CD14-positive monocyte (primary cell): ENCODE measurements at regions not wholly inside any gene's neighbourhood (a gene's known extent, or its start where the extent isn't known, plus 50 kb on each side); places are given as distances from the start of the nearest gene placed in this dataset.

Source experiments
- DNase-seq, 3 donors: peaks; one replicate each; pipeline ENCODE4 v3.0.0-alpha.2; 2011 to 2022
- H2AFZ ChIP-seq: 2 replicates; pipeline ENCODE4 v1.6.0; 2012; ENCODE audit warnings: mild to moderate bottlenecking, low read depth, low read length, inconsistent platforms; ENCODE audit not compliant: insufficient read depth, poor library complexity, severe bottlenecking
- H3K27ac ChIP-seq, 2 donors: 1 replicate in 1 of 2; 2 replicates in 1 of 2; pipeline ENCODE4 v1.5.1; 2012 to 2013; ENCODE audit warnings: low read length in 2 of 2, control low read depth in 1 of 2, inconsistent platforms in 1 of 2, low read depth in 1 of 2, mild to moderate bottlenecking in 1 of 2
- H3K27me3 ChIP-seq, 2 donors: one replicate each; pipeline versions ENCODE4 v1.6.0 to v1.6.1; 2011 to 2013; ENCODE audit warnings: low read length in 2 of 2; ENCODE audit not compliant: control insufficient read depth in 2 of 2, insufficient read depth in 2 of 2
- H3K36me3 ChIP-seq, 2 donors: replicated peaks in 1 of 2; 1 replicate in 1 of 2; 2 replicates in 1 of 2; pipeline versions ENCODE4 v1.5.1 to v1.6.1; 2012 to 2013; ENCODE audit warnings: low read length in 2 of 2, control low read depth in 1 of 2, inconsistent platforms in 1 of 2, mild to moderate bottlenecking in 1 of 2; ENCODE audit not compliant: insufficient read depth in 2 of 2, control insufficient read depth in 1 of 2
- H3K4me1 ChIP-seq, 2 donors: 1 replicate in 1 of 2; 2 replicates in 1 of 2; pipeline versions ENCODE4 v1.5.1 to v1.6.1; 2012 to 2013; ENCODE audit warnings: low read length in 2 of 2, control low read depth in 1 of 2, inconsistent platforms in 1 of 2, mild to moderate bottlenecking in 1 of 2, moderate library complexity in 1 of 2; ENCODE audit not compliant: insufficient read depth in 2 of 2, control insufficient read depth in 1 of 2
- H3K4me2 ChIP-seq: replicated peaks from 2 replicates; pipeline ENCODE3; 2012; ENCODE audit warnings: low read length, moderate library complexity, mild to moderate bottlenecking; ENCODE audit not compliant: poor library complexity, severe bottlenecking; ENCODE audit errors: extremely low read depth
- H3K4me3 ChIP-seq, 3 experiments: fragments of 200-600 bp in 1 of 3; sonication (generic) in 1 of 3; replicated peaks in 1 of 3; 1 replicate in 2 of 3; 2 replicates in 1 of 3; pipeline ENCODE4 v1.5.1; 2011 to 2013; ENCODE audit warnings: low read length in 3 of 3, mild to moderate bottlenecking in 3 of 3, control low read depth in 2 of 3, low read depth in 2 of 3, inconsistent platforms in 1 of 3, moderate library complexity in 1 of 3
- H3K79me2 ChIP-seq: 2 replicates; pipeline ENCODE4 v1.6.0; 2012; ENCODE audit warnings: mild to moderate bottlenecking, control low read depth, inconsistent platforms, low read length, moderate library complexity; ENCODE audit not compliant: insufficient read depth
- H3K9ac ChIP-seq: 2 replicates; pipeline ENCODE4 v1.6.0; 2017; ENCODE audit warnings: low read length, mild to moderate bottlenecking; ENCODE audit not compliant: insufficient read depth, poor library complexity, severe bottlenecking
- H3K9me3 ChIP-seq, 2 donors: replicated peaks in 1 of 2; 1 replicate in 1 of 2; 2 replicates in 1 of 2; pipeline versions ENCODE4 v1.5.1 to v1.6.1; 2012 to 2013; ENCODE audit warnings: low read length in 2 of 2, control low read depth in 1 of 2; ENCODE audit not compliant: control insufficient read depth in 1 of 2, insufficient read depth in 1 of 2
- H4K20me1 ChIP-seq: 2 replicates; pipeline ENCODE4 v1.6.0; 2012; ENCODE audit warnings: mild to moderate bottlenecking, low read length, control low read depth, moderate library complexity; ENCODE audit not compliant: insufficient read depth
- H3K27ac Mint-ChIP-seq, 7 donors: one replicate each; pipeline ENCODE4 v1.8.0; 2020; ENCODE audit warnings: mild to moderate bottlenecking in 7 of 7, mixed read lengths in 7 of 7, moderate library complexity in 6 of 7, inconsistent platforms in 2 of 7
- H3K27me3 Mint-ChIP-seq, 3 donors: one replicate each; pipeline ENCODE4 v1.8.0; 2021 to 2022; ENCODE audit warnings: low read depth in 3 of 3, mild to moderate bottlenecking in 3 of 3, mixed read lengths in 3 of 3, moderate library complexity in 3 of 3, inconsistent platforms in 1 of 3
- H3K36me3 Mint-ChIP-seq, 2 donors: one replicate each; pipeline ENCODE4 v1.8.0; 2020; ENCODE audit warnings: mixed read lengths in 2 of 2, inconsistent platforms in 1 of 2, mild to moderate bottlenecking in 1 of 2
- H3K4me1 Mint-ChIP-seq: one replicate; pipeline ENCODE4 v1.8.0; 2020; ENCODE audit warnings: mild to moderate bottlenecking, mixed read lengths
- H3K4me3 Mint-ChIP-seq, 2 donors: one replicate each; pipeline ENCODE4 v1.8.0; 2020; ENCODE audit warnings: mild to moderate bottlenecking in 2 of 2, mixed read lengths in 2 of 2, moderate library complexity in 1 of 2
- H3K9me3 Mint-ChIP-seq, 7 donors: one replicate each; pipeline ENCODE4 v1.8.0; 2020 to 2022; ENCODE audit warnings: mixed read lengths in 7 of 7, mild to moderate bottlenecking in 6 of 7, moderate library complexity in 6 of 7, inconsistent platforms in 2 of 7
- WGBS: methylation state at CpG from one replicate; pipeline ENCODE4 v1.1.5; 2013; ENCODE audit warnings: missing lambda C conversion rate; ENCODE audit not compliant: insufficient coverage; 5-methylcytosine and 5-hydroxymethylcytosine counted together
- intact Hi-C, 2 donors: fragments of 100-400 bp; cut with micrococcal nuclease; formaldehyde crosslinking; loops; one replicate each; pipeline versions ENCODE4 v1.15.0 to v1.15.1; 2023
- TF ChIP-seq, protein P1 (sequence below): fragments of 200-600 bp; IDR thresholded peaks from one replicate; pipeline ENCODE4 v1.8.0; 2022; ENCODE audit warnings: antibody characterized with exemption, mild to moderate bottlenecking

DNA sequence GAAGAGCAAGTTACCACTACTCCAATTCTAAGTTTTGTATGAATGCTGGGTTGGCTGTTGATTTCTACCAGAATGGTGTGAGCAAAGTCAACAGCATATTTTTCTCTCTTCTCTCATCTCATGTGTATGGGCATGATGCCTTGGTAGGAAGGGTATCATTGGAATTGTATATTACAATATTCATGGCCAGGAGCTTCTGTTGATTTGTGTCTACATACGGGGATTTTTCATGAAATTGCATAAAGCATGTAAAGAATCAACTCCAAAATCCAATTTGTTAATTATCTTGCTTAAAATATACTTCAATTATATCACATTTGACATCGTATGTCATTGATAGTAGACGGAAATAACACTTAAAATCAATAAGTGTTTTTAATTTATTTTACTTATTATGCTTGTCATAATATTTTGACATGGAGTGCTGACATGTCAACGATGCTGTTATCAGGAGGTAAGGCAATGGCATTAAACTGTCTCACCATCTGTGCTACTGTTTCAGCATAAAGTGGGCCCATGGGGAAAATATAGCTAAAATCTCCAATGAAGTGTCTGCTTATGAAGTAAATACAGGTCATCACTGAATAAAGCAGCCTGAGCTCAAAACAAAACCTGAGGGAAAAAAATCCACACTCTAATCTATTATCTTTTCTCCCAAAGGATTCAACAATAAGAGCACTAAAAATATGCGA lies 142.2 kb upstream of the NBPF11 start:
- H3K4me1 ChIP-seq: no peaks in the 10 kb centered on the region
- peaks cover 4 to 6% of the 10 kb centered on the region in 2 donors for H3K9me3 ChIP-seq
- intact Hi-C loops: no loop called here
- no peaks in the 10 kb centered on the region for H3K79me2 ChIP-seq
- no peak overlapping the region for H3K4me2 ChIP-seq
- H3K27ac ChIP-seq: no peak overlapping the region
- H3K36me3 ChIP-seq: no peaks in the 10 kb centered on the region
- H2AFZ ChIP-seq: no peak overlapping the region
- H3K4me1 Mint-ChIP-seq: no peaks in the 10 kb centered on the region
- no peaks in the 10 kb centered on the region for H4K20me1 ChIP-seq
- no CpG with 5 or more reads among the region's 5 CpGs for WGBS
- DNase-seq: no peak
- H3K4me3 Mint-ChIP-seq: no peak overlapping the region
- TF ChIP-seq, protein P1, sequence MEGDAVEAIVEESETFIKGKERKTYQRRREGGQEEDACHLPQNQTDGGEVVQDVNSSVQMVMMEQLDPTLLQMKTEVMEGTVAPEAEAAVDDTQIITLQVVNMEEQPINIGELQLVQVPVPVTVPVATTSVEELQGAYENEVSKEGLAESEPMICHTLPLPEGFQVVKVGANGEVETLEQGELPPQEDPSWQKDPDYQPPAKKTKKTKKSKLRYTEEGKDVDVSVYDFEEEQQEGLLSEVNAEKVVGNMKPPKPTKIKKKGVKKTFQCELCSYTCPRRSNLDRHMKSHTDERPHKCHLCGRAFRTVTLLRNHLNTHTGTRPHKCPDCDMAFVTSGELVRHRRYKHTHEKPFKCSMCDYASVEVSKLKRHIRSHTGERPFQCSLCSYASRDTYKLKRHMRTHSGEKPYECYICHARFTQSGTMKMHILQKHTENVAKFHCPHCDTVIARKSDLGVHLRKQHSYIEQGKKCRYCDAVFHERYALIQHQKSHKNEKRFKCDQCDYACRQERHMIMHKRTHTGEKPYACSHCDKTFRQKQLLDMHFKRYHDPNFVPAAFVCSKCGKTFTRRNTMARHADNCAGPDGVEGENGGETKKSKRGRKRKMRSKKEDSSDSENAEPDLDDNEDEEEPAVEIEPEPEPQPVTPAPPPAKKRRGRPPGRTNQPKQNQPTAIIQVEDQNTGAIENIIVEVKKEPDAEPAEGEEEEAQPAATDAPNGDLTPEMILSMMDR: no peak
- no peak overlapping the region for H3K4me3 ChIP-seq
- H3K9me3 Mint-ChIP-seq: peaks cover 3 to 13% (median 8%) of the 10 kb centered on the region in 7 donors
- no peaks in the 10 kb centered on the region for H3K27me3 ChIP-seq
- H3K27ac Mint-ChIP-seq: no peak overlapping the region
- H3K27me3 Mint-ChIP-seq: peaks cover 0 to 5% (median 3%) of the 10 kb centered on the region in 3 donors
- no peaks in the 10 kb centered on the region for H3K36me3 Mint-ChIP-seq
- no peak overlapping the region for H3K9ac ChIP-seq

DNA sequence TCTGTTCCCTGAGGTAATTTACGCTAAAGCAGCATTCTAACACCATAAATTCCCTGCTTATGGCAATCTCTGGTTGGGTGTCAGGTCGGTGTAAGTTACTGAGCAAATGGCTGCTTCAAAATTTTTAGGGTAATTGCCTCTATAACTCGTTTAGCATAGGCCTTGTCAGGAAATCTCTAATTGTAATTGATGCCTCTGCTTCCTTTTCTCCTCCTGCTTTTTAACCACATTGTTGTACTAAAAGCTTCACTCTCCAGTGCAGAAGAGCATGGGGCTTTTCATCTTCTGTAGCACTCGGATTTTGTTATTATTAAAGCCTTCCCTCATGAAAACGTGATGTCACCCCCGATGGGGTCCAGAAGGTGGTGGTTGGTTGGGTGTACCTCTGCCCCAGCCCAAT lies 141.6 kb upstream of the NBPF11 start:
- DNase-seq: no peak
- Histone ChIP-seq H3K27ac (no peak overlapping the region), H3K9ac (no peak overlapping the region), H4K20me1 (no peaks in the 10 kb centered on the region), H3K9me3 (peaks cover 5 to 7% of the 10 kb centered on the region in 2 donors), H3K4me2 (no peak overlapping the region), H3K4me3 (no peak overlapping the region), H3K79me2 (no peaks in the 10 kb centered on the region), H3K4me1 (no peaks in the 10 kb centered on the region), H2AFZ (no peak overlapping the region), H3K36me3 (no peaks in the 10 kb centered on the region), H3K27me3 (no peaks in the 10 kb centered on the region)
- Mint-ChIP-seq H3K4me1 (no peaks in the 10 kb centered on the region), H3K9me3 (peaks cover 7 to 13% (median 9%) of the 10 kb centered on the region in 7 donors), H3K27me3 (peaks cover 0 to 5% (median 3%) of the 10 kb centered on the region in 3 donors), H3K36me3 (no peaks in the 10 kb centered on the region), H3K4me3 (no peak overlapping the region), H3K27ac (no peak overlapping the region)
- no CpG with 5 or more reads among the region's 6 CpGs for WGBS
- TF ChIP-seq, protein P1: no peak
- intact Hi-C loops: no loop called here
